Neutrophil (primary cell): ENCODE measurements at regions not wholly inside any gene's neighbourhood (a gene's known extent, or its start where the extent isn't known, plus 50 kb on each side); places are given as distances from the start of the nearest gene placed in this dataset.

Experiments
- H3K27ac ChIP-seq: fragments of 200-600 bp; sonication (generic); 2 replicates; pipeline ENCODE4 v1.5.1; 2016; ENCODE audit warnings: mild to moderate bottlenecking, moderate library complexity
- H3K27me3 ChIP-seq: fragments of 200-600 bp; sonication (generic); 2 replicates; pipeline ENCODE4 v1.6.0; 2016; ENCODE audit warnings: mild to moderate bottlenecking
- H3K36me3 ChIP-seq: fragments of 200-600 bp; sonication (generic); 2 replicates; pipeline ENCODE4 v1.5.1; 2017
- H3K4me1 ChIP-seq, 2 experiments: fragments of 200-600 bp in 1 of 2; sonication (generic) in 1 of 2; 1 replicate in 1 of 2; 2 replicates in 1 of 2; pipeline versions ENCODE4 v1.5.1 to v1.6.1; 2013 to 2016; ENCODE audit warnings: low read depth in 1 of 2, low read length in 1 of 2, mild to moderate bottlenecking in 1 of 2, moderate library complexity in 1 of 2; ENCODE audit not compliant: control insufficient read depth in 1 of 2, insufficient read depth in 1 of 2
- H3K4me3 ChIP-seq, 2 experiments: fragments of 200-600 bp in 1 of 2; sonication (generic) in 1 of 2; 1 replicate in 1 of 2; 2 replicates in 1 of 2; pipeline ENCODE4 v1.5.1; 2013 to 2016; ENCODE audit warnings: low read depth in 1 of 2, low read length in 1 of 2, mild to moderate bottlenecking in 1 of 2, moderate library complexity in 1 of 2
- H3K9me3 ChIP-seq: fragments of 200-600 bp; sonication (generic); 2 replicates; pipeline ENCODE4 v1.5.1; 2016
- TF ChIP-seq, protein P1 (sequence below): fragments of 200-600 bp; sonication (generic); IDR thresholded peaks from 2 replicates; pipeline ENCODE4 v1.5.1; 2016; ENCODE audit warnings: antibody characterized with exemption

DNA sequence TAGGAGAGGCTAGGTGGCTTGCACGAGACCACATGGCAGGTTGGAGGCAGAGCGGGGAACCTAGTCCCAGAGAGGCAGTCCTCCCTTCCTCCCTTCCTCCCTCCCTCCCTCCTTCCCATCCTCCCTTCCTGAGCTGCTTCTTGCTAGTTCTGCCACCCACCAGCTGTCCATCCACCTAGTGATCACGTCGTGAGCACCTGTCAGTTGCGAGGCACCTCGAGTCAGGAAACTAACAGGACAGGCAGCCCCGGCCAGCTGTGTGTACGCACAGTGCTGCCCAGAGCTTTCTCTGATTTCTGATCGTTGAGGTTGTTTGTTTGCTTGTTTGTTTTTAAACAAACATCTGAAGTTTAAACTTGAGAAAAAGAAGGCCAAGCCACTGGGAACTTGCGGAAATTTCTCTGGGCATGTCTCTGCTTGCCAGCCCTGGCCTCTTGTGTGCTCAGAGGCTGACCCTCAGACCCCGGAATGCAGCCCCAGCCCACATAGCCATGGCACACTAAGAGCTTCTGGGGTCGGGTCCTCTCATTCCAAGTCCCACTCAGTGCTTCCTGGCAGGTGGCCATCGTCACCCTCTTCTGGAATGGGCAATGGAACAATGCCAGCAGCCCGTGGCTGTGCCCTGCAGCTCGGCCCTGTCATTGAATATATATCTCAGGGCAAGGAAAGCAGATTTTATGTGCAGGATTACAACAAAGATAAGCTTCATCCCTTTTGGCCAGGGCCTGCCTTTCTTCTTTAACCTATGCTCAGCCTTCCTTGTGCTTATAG, 174.0 kb downstream of the KATNIP start:
- no peak overlapping the region for H3K27ac ChIP-seq
- H3K27me3 ChIP-seq, result no peaks in the 10 kb centered on the region
- no peaks in the 10 kb centered on the region for H3K4me1 ChIP-seq
- no peak overlapping the region for H3K4me3 ChIP-seq
- H3K9me3 ChIP-seq, result no peaks in the 10 kb centered on the region
- peaks cover 52% of the 10 kb centered on the region for H3K36me3 ChIP-seq
- TF ChIP-seq, protein P1, sequence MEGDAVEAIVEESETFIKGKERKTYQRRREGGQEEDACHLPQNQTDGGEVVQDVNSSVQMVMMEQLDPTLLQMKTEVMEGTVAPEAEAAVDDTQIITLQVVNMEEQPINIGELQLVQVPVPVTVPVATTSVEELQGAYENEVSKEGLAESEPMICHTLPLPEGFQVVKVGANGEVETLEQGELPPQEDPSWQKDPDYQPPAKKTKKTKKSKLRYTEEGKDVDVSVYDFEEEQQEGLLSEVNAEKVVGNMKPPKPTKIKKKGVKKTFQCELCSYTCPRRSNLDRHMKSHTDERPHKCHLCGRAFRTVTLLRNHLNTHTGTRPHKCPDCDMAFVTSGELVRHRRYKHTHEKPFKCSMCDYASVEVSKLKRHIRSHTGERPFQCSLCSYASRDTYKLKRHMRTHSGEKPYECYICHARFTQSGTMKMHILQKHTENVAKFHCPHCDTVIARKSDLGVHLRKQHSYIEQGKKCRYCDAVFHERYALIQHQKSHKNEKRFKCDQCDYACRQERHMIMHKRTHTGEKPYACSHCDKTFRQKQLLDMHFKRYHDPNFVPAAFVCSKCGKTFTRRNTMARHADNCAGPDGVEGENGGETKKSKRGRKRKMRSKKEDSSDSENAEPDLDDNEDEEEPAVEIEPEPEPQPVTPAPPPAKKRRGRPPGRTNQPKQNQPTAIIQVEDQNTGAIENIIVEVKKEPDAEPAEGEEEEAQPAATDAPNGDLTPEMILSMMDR, result no peak

DNA sequence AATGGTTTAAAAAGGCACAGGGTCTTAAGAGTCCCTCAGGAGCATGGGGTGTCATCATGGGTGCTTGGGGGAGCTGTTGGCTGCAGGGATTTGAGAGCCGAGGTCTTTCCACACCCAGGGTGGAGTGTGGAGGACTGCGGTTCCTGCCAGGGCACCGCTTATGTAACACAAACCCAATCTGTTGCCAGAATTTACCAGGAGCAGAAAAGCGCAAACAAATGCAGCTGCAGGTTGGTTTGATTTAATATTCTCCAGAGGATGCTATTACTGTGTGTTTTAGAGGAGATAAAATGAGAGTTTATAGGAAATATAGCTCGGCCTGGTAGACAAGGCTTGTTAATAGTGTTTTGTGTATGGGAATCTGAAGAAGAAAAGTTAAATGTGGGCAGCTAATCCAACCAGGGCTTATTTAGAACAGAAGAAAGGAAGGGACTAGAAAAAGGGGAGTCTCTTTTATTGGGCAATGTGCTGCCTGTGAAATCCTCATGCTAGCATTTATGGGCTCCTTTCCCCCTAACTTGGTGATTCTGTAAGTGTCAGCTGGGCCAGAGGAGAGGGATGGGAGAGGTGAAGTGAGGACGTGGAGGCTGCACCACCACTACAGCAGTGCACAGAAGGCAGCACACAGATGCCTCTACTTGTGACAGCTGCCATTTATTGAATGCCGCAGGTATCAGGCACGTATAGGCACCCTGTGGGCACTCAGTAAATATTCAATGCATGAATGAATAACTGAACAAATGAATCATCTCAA, 174.7 kb downstream of the KATNIP start:
- H3K36me3 ChIP-seq, result peaks cover 52% of the 10 kb centered on the region
- no peak overlapping the region for H3K4me3 ChIP-seq
- H3K9me3 ChIP-seq, result no peaks in the 10 kb centered on the region
- no peaks in the 10 kb centered on the region for H3K4me1 ChIP-seq
- H3K27ac ChIP-seq, result no peak overlapping the region
- TF ChIP-seq, protein P1, result no peak
- H3K27me3 ChIP-seq, result no peaks in the 10 kb centered on the region

DNA sequence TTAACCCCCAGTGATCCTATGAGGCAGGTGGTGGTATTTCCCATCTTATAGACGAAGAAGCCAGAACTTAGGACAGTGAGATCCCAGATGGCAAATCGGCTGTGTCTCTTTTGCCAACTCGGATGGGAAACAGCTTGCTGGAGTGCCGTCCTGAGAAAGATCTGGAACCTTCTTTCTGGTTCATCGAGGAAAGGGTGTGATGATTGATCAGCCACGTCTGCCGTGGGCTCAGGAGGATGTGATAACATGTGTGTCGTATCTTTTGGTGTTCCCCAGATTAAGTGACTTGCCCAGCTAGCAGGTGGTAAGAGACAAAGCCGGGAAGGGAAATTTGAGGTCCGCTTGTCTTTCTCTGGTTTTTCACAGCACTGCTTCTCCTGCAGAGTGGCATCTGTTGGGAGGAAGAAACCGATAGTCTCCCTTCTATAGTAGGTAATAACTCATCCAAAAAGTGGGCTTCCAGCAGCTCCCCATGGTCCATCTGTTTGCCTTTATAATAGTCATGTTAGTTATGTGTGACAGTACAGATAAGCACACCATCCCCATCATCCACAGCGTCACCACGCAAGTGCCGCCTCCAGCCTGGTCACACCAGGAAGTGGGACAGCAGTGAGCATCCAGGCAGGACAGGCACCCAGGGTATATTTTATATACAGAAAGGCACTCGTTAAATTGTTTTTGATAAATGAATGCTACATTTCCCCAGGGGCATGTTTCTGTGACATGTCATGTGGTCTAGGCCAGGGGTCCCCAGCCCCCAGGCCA, 175.5 kb downstream of the KATNIP start:
- no peaks in the 10 kb centered on the region for H3K4me1 ChIP-seq
- TF ChIP-seq, protein P1, result no peak
- no peaks in the 10 kb centered on the region for H3K9me3 ChIP-seq
- H3K27ac ChIP-seq, result no peak overlapping the region
- no peaks in the 10 kb centered on the region for H3K27me3 ChIP-seq
- no peak overlapping the region for H3K4me3 ChIP-seq
- H3K36me3 ChIP-seq, result peaks cover 52% of the 10 kb centered on the region

DNA sequence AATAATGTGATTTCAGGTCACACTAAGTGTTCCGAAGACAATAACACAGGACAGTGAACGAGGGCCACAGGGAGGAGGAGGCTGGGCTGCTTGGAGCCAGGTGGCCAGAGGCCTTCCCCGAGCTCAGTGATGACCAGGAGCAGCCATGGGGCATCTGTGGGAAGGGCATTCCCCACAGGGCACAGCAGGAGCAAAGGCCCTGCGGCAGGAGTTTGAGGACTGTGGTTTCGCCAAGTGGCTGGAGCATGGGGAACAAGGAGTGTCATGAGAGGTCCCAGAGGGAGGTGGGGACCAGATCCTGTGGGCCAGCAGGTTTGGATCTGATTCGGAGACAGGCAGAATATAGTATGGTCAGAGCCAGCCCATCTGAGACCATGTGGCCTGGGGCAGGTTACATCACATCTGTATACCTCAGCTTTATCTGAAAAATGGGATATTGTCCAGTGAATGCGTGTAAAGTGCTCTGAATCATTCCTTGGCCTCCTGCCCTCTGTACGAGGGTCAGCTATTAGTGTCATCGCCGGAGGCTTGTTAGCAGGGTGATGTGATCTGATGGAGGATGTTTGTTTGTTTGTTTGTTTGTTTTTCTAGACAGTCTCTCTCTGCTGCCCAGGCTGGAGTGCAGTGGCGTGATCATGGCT, 176.8 kb downstream of the KATNIP start:
- Histone ChIP-seq H3K4me1 (no peaks in the 10 kb centered on the region), H3K27me3 (no peaks in the 10 kb centered on the region), H3K36me3 (peaks cover 46% of the 10 kb centered on the region), H3K9me3 (no peaks in the 10 kb centered on the region), H3K27ac (no peak overlapping the region), H3K4me3 (no peak overlapping the region)
- TF ChIP-seq, protein P1, result no peak

DNA sequence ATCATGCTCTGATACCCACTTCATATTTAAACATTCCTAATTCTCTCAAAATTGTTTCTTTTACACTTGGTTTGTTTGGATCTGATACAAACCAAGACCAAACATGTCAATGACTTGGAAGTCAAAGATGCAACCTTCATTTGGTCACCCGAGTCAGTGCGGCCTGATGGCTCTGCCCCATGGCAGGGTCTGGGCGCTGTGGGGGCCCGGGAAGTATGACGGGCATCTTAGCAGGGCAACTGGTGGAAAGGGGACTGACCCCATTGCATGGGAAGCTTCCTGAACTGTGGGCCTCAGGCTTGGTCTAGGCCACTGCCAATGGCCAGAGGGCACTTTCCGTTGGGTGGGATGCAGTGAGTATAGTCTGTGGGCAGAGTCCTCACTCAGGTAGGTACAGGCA, 178.0 kb downstream of the KATNIP start:
- Histone ChIP-seq H3K9me3 (no peaks in the 10 kb centered on the region), H3K27me3 (no peaks in the 10 kb centered on the region), H3K36me3 (peaks cover 34% of the 10 kb centered on the region), H3K4me3 (no peak overlapping the region), H3K4me1 (no peaks in the 10 kb centered on the region), H3K27ac (no peak overlapping the region)
- TF ChIP-seq, protein P1, result no peak
